AG04449 (cell line): ENCODE measurements at regions not wholly inside any gene's neighbourhood (a gene's known extent, or its start where the extent isn't known, plus 50 kb on each side); places are given as distances from the start of the nearest gene placed in this dataset.

Experiments used
- CTCF ChIA-PET: fragments of 350-600 bp; formaldehyde crosslinking; extraction: SDS; loops from one replicate; lab custom pipeline; 2021; ENCODE audit warnings: antibody characterized with exemption; lab: Yijun Ruan, JAX
- POLR2A ChIA-PET: fragments of 400-600, 350-600 bp; formaldehyde crosslinking; extraction: SDS; loops from one replicate; lab custom pipeline; 2020; ENCODE audit warnings: antibody characterized with exemption, inconsistent platforms; lab: Yijun Ruan, JAX
- DNase-seq: peaks from one replicate; pipeline ENCODE4 v3.0.0-alpha.2; 2010; ENCODE audit warnings: low read depth, low spot score
- H3K4me3 ChIP-seq: 2 replicates; pipeline ENCODE4 v1.5.1; 2011; ENCODE audit warnings: low read depth, mild to moderate bottlenecking, control low read depth, low read length
- TF ChIP-seq, protein P1 (sequence below): IDR thresholded peaks from one replicate; pipeline ENCODE4 v1.5.1; 2011; ENCODE audit warnings: mild to moderate bottlenecking, moderate library complexity, low read length, control low read depth, inconsistent platforms; ENCODE audit not compliant: insufficient read depth; ENCODE audit errors: missing control alignments

DNA sequence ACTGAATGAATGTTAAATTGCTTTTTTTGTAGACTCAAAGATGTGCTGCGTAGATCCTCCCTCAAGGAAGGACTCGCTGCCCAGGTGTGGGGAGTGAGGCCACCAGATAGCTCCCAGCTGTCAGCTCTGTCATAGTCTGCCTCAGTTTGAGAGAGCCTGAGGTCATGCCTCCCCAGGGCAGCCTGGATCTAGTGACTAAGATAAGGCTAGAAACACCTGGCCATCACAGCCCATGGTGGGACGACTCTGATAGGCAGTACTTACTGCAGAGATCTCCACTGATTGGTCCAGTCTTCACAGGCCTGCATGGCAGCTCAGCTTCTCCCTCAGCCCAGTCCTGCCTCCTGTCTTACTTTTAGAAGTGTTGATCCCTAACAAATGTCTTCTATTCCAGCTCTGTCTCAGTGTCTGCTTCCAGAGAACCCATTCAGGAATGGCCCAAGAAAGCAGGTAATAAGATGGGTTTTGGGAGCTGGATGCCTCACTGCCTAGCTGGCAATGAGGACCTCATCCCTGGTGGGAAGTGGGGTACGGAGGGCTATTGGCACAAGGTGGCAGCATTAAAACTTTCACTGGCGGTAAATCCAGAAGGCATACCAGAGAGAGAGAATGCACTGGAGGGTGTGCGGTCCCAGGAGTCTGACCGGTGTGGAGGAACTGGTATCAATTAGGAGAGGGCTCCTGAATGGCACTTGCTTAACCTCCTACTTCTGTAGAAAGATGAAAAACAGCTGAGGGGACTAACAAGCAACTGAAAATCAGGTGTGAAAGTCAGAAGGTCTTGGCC lies 55.3 kb upstream of the GPR37L1 start:
- no peak overlapping the region for H3K4me3 ChIP-seq
- no peak for DNase-seq
- TF ChIP-seq, protein P1, sequence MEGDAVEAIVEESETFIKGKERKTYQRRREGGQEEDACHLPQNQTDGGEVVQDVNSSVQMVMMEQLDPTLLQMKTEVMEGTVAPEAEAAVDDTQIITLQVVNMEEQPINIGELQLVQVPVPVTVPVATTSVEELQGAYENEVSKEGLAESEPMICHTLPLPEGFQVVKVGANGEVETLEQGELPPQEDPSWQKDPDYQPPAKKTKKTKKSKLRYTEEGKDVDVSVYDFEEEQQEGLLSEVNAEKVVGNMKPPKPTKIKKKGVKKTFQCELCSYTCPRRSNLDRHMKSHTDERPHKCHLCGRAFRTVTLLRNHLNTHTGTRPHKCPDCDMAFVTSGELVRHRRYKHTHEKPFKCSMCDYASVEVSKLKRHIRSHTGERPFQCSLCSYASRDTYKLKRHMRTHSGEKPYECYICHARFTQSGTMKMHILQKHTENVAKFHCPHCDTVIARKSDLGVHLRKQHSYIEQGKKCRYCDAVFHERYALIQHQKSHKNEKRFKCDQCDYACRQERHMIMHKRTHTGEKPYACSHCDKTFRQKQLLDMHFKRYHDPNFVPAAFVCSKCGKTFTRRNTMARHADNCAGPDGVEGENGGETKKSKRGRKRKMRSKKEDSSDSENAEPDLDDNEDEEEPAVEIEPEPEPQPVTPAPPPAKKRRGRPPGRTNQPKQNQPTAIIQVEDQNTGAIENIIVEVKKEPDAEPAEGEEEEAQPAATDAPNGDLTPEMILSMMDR: no peak
- POLR2A ChIA-PET: no interaction called here
- CTCF ChIA-PET: interaction anchor here (2.5 kb wide), 1 partner anchor 58 kb away, joined by 6 read pairs; no protein-coding TSS in a partner anchor

DNA sequence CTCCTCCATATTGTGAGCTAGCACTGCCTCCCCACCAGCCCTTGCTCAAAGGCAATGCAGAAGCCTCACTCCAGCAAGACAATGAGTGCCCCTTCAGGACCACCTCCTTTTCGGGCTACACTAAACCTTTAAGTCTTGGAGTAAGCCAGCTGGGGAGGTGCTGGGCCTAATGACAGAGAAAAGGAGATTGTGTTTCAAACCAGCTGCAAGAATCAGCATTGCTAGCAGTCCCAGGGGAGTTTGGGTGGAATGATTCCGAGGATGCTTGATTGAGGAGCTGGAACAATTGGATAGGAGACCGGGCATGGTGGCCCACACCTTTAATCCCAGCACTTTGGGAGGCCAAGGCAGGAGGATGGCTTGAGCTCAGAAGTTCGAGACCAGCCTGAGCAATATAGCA lies 54.1 kb upstream of the GPR37L1 start:
- DNase-seq: no peak
- TF ChIP-seq, protein P1: no peak
- ChIA-PET CTCF (interaction anchor here (1.0 to 2.5 kb wide), 2 partner anchors 13 to 59 kb away, joined by 3 to 6 read pairs; no protein-coding TSS in a partner anchor), POLR2A (no interaction called here)
- H3K4me3 ChIP-seq: no peak overlapping the region

DNA sequence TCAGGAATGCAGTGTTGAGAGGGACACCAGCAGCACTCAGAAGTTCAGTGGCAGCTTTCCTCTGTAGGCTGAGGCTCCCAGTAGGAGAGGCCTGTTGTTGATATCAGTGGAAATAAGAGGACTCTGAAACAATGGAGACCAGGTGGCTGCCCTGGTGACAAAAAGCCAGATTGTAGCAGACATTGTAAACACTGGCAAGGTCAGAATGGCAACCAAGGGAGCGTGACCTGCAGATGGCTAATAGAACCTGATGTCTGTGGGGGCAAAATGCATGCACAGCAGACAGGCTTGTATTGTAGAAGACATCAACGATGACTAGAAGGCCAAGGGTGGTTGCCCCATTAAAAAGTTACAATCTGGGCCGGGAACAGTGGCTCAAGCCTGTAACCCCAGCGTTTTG lies 53.1 kb upstream of the GPR37L1 start:
- TF ChIP-seq, protein P1: no peak
- DNase-seq: no peak
- H3K4me3 ChIP-seq: no peak overlapping the region
- CTCF ChIA-PET: no interaction called here
- POLR2A ChIA-PET: no interaction called here

DNA sequence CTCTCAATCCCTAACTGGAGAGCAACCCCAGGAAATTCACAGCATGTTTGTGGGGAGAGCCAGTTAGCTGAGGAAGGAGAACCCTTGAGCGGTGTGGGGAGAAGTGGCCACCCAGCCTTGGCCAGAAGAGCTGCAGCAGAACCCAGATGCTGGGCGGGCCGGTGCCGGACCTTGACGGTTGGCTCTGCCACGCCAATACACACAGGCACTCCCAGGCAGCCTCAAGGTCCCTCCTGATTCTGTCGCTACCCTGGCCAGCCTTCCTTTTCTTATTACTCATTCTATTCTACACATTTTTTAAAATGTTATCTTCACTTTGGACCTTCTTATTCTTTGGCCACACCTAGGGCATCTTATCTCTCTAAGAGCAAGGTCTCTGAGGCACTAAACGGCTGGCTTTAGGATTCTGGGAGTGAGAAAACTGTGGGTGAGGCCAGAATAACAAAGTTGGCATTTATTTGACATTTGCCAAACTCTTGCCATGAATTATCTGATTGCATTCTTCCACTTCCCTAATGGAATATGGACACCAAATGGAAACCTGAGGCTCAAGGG lies 50.4 kb upstream of the GPR37L1 start:
- ChIA-PET POLR2A (no interaction called here), CTCF (interaction anchor here (0.7 to 1.5 kb wide), 2 partner anchors 16 to 72 kb away, joined by 3 read pairs; no protein-coding TSS in a partner anchor)
- no peak for DNase-seq
- TF ChIP-seq, protein P1: no peak
- no peak overlapping the region for H3K4me3 ChIP-seq
